ENCODE measurements at regions not wholly inside any gene's neighbourhood (a gene's known extent, or its start where the extent isn't known, plus 50 kb on each side); places are given as distances from the start of the nearest gene placed in this dataset.

DNA sequence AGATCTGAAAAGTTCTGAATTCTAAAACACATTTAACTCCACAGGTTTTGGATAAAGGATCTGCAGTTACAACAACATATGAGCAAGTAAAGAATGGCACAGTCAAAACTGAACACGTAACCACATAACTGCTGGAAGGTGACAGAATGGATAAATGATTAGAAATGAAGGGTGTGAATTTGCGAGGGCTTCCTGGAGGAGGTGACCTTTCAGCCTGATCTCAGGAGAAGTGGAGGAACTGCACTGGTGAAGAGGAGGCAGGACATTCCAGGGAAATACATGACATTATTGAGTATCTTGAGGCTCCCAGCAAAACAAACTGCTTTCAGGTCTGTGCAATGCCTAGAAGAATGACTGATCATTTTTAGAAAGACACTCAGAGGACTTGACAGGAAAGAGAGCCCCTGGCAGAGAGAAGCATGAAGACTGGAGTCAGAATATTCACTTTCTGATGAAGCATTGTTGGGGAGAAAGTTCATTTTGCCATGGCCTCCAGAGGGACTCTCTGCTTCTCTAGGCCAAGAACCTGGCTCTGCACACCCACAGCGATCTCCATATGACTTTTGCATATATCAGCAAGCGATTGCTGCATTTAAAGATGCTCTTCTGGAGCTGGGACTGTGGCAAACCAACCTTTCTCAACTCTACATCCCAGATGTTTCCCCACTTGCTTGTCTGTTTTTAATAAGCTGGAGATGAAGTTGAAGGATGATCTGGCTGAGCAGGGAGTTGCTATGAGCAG lies 122.7 kb upstream of the FAM78B start:
- TF ChIP-seq, protein P1, sequence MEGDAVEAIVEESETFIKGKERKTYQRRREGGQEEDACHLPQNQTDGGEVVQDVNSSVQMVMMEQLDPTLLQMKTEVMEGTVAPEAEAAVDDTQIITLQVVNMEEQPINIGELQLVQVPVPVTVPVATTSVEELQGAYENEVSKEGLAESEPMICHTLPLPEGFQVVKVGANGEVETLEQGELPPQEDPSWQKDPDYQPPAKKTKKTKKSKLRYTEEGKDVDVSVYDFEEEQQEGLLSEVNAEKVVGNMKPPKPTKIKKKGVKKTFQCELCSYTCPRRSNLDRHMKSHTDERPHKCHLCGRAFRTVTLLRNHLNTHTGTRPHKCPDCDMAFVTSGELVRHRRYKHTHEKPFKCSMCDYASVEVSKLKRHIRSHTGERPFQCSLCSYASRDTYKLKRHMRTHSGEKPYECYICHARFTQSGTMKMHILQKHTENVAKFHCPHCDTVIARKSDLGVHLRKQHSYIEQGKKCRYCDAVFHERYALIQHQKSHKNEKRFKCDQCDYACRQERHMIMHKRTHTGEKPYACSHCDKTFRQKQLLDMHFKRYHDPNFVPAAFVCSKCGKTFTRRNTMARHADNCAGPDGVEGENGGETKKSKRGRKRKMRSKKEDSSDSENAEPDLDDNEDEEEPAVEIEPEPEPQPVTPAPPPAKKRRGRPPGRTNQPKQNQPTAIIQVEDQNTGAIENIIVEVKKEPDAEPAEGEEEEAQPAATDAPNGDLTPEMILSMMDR (IDR thresholded peaks at IDR 0.05; ENCODE audit: low read depth, low read length) = no peak
- CTCF ChIA-PET = no interaction called here
- DNase-seq (ENCODE audit: low read depth, low spot score) = no peak
- Histone ChIP-seq H3K9me3 (ENCODE audit: control insufficient read depth, insufficient read depth, low read length) (peaks cover 18% of the 10 kb centered on the region; the same call in 1 of the 2 replicates), H3K4me3 (ENCODE audit: low read depth, low read length) (no peak overlapping the region), H3K27ac (ENCODE audit: low read depth, low read length) (no peak overlapping the region), H3K27me3 (ENCODE audit: control insufficient read depth, insufficient read depth, low read length) (no peaks in the 10 kb centered on the region)
- POLR2A ChIA-PET = no interaction called here

DNA sequence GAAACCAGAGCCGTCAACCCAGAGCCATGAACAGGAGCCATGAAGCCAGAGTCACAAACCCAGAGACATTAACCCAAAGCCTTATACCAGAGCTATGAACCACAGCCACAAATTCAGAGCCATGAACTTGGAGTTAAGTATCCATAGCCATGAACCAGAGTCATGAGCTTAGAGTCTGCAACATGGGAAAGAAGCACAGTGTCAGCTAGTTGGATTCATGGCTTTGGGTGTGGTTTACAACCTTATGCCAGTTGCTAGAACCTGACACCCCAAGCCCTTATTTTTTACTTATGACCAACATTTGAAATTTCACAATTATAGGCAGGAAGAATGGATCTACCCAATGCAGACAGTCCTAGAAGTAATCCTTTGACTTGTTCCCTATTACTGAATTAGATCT lies 128.9 kb upstream of the FAM78B start:
- ChIA-PET POLR2A (no interaction called here), CTCF (no interaction called here)
- Histone ChIP-seq H3K4me3 (ENCODE audit: low read depth, low read length) (no peak overlapping the region), H3K27me3 (ENCODE audit: control insufficient read depth, insufficient read depth, low read length) (no peaks in the 10 kb centered on the region), H3K27ac (ENCODE audit: low read depth, low read length) (no peak overlapping the region), H3K9me3 (ENCODE audit: control insufficient read depth, insufficient read depth, low read length) (peaks cover 8% of the 10 kb centered on the region)
- DNase-seq (ENCODE audit: low read depth, low spot score) = no peak
- TF ChIP-seq, protein P1 (IDR thresholded peaks at IDR 0.05; ENCODE audit: low read depth, low read length) = no peak

DNA sequence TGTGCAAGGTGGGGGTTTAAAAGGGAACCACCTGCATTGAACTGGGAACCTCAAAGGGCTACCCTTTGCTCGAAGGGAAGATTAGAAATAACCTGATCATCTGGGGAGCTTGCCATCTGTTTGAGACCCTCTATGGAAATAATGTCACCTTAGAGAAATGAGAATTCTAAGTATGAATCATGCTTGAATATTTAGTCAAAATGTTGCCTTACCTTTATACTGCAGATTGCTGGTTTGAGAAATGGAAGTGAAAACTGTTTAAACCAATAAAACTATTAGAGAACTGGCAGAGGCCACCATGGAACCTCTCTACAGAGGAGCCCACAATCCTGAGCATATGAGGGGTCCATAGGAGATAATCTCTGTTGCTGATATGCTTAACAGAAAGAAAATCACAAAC lies 131.2 kb upstream of the FAM78B start:
- no peak overlapping the region for H3K27ac ChIP-seq (ENCODE audit: low read depth, low read length)
- peaks cover 10% of the 10 kb centered on the region for H3K9me3 ChIP-seq (ENCODE audit: control insufficient read depth, insufficient read depth, low read length)
- TF ChIP-seq, protein P1 (IDR thresholded peaks at IDR 0.05; ENCODE audit: low read depth, low read length) = no peak
- DNase-seq (ENCODE audit: low read depth, low spot score) = no peak
- H3K27me3 ChIP-seq (ENCODE audit: control insufficient read depth, insufficient read depth, low read length) = no peaks in the 10 kb centered on the region
- CTCF ChIA-PET = no interaction called here
- no peak overlapping the region for H3K4me3 ChIP-seq (ENCODE audit: low read depth, low read length)
- POLR2A ChIA-PET = no interaction called here

DNA sequence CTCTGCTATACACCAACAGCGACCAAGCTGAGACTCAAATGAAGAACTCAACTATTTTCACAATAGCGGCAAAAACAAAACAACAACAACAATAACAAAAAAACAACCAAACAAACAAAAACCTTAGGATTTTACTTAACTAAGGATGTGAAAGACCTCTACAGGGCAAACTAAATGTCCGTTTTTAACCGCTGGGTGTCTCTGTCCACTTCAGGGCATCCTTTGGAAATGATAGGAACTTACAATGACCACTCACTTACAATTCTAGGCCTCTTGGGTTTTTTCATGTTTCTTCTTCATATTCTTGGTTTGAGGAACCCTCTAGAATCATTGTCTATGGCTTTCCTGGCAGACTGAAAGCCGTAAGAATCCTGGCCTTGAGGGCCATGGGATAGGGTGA lies 134.0 kb upstream of the FAM78B start:
- POLR2A ChIA-PET = no interaction called here
- H3K9me3 ChIP-seq (ENCODE audit: control insufficient read depth, insufficient read depth, low read length) = peaks cover 13% of the 10 kb centered on the region
- CTCF ChIA-PET = no interaction called here

More for the DNA sequence above, 134.0 kb upstream of the FAM78B start:
- Histone ChIP-seq H3K27me3 (ENCODE audit: control insufficient read depth, insufficient read depth, low read length) (no peaks in the 10 kb centered on the region), H3K27ac (ENCODE audit: low read depth, low read length) (no peak overlapping the region), H3K4me3 (ENCODE audit: low read depth, low read length) (no peak overlapping the region)
- no peak for DNase-seq (ENCODE audit: low read depth, low spot score)
- TF ChIP-seq, protein P1 (IDR thresholded peaks at IDR 0.05; ENCODE audit: low read depth, low read length) = no peak

All from AG04450 (cell line).